ENCODE measurements at regions not wholly inside any gene's neighbourhood (a gene's known extent, or its start where the extent isn't known, plus 50 kb on each side); places are given as distances from the start of the nearest gene placed in this dataset.

GRCh38 chr5:175252234-175252805 is 191.7 kb downstream of the DRD1 start:
- Histone ChIP-seq H3K9me3 (no peaks in the 10 kb centered on the region), H3K4me3 (no peak overlapping the region), H3K27me3 (no peaks in the 10 kb centered on the region; the same call in 1 of the 2 replicates), H3K27ac (no peak overlapping the region), H3K9ac (no peak overlapping the region), H3K4me1 (peaks cover 30% of the 10 kb centered on the region), H3K4me2 (no peak overlapping the region), H3K36me3 (no peaks in the 10 kb centered on the region), H4K20me1 (no peaks in the 10 kb centered on the region)
- TF ChIP-seq Cebpa-rat (IDR thresholded peaks at IDR 0.05), result no peak

GRCh38 chr5:175250426-175250825 is 193.6 kb downstream of the DRD1 start:
- Histone ChIP-seq H3K4me3 (no peak overlapping the region), H4K20me1 (no peaks in the 10 kb centered on the region), H3K27ac (no peak overlapping the region), H3K36me3 (no peaks in the 10 kb centered on the region), H3K9ac (no peak overlapping the region), H3K4me1 (peaks cover 30% of the 10 kb centered on the region), H3K27me3 (no peaks in the 10 kb centered on the region; the same call in 1 of the 2 replicates), H3K9me3 (no peaks in the 10 kb centered on the region), H3K4me2 (peak overlapping the region; percentile 56; the same call in 1 of the 2 replicates)
- no peak for TF ChIP-seq Cebpa-rat (IDR thresholded peaks at IDR 0.05)

GRCh38 chr5:175248416-175248905 is 195.5 kb downstream of the DRD1 start:
- Histone ChIP-seq H3K36me3 (no peaks in the 10 kb centered on the region), H3K4me2 (no peak overlapping the region), H4K20me1 (no peaks in the 10 kb centered on the region), H3K9me3 (no peaks in the 10 kb centered on the region), H3K9ac (no peak overlapping the region), H3K27ac (no peak overlapping the region), H3K4me1 (peaks cover 15% of the 10 kb centered on the region), H3K27me3 (no peaks in the 10 kb centered on the region; the same call in 1 of the 2 replicates), H3K4me3 (no peak overlapping the region)
- no peak for TF ChIP-seq Cebpa-rat (IDR thresholded peaks at IDR 0.05)

GRCh38 chr5:175246889-175247520 is 197.0 kb downstream of the DRD1 start:
- Histone ChIP-seq H4K20me1 (no peaks in the 10 kb centered on the region), H3K4me1 (peaks cover 13% of the 10 kb centered on the region), H3K9me3 (no peaks in the 10 kb centered on the region), H3K4me2 (no peak overlapping the region), H3K27me3 (no peaks in the 10 kb centered on the region), H3K36me3 (no peaks in the 10 kb centered on the region), H3K4me3 (no peak overlapping the region), H3K9ac (no peak overlapping the region), H3K27ac (no peak overlapping the region)
- TF ChIP-seq Cebpa-rat (IDR thresholded peaks at IDR 0.05), result no peak

GRCh38 chr5:175246242-175246888 is 197.6 kb downstream of the DRD1 start:
- Histone ChIP-seq H3K4me1 (peaks cover 8% of the 10 kb centered on the region), H3K9me3 (no peaks in the 10 kb centered on the region), H3K9ac (no peak overlapping the region), H3K27me3 (no peaks in the 10 kb centered on the region), H4K20me1 (no peaks in the 10 kb centered on the region), H3K4me3 (no peak overlapping the region), H3K4me2 (no peak overlapping the region), H3K36me3 (no peaks in the 10 kb centered on the region), H3K27ac (no peak overlapping the region)
- TF ChIP-seq Cebpa-rat (IDR thresholded peaks at IDR 0.05), result no peak

GRCh38 chr5:175243441-175243840 is 200.5 kb downstream of the DRD1 start:
- Histone ChIP-seq H3K27me3 (no peaks in the 10 kb centered on the region), H3K4me3 (no peak overlapping the region), H3K27ac (no peak overlapping the region), H4K20me1 (no peaks in the 10 kb centered on the region), H3K36me3 (no peaks in the 10 kb centered on the region), H3K4me1 (no peaks in the 10 kb centered on the region), H3K9me3 (no peaks in the 10 kb centered on the region), H3K9ac (no peak overlapping the region), H3K4me2 (no peak overlapping the region)
- TF ChIP-seq Cebpa-rat (IDR thresholded peaks at IDR 0.05), result no peak

GRCh38 chr5:175242207-175242606 is 201.8 kb downstream of the DRD1 start:
- H3K4me3 ChIP-seq, result no peak overlapping the region
- no peaks in the 10 kb centered on the region for H3K9me3 ChIP-seq
- no peak overlapping the region for H3K27ac ChIP-seq
- H3K27me3 ChIP-seq, result no peaks in the 10 kb centered on the region
- H3K4me1 ChIP-seq, result no peaks in the 10 kb centered on the region
- H3K4me2 ChIP-seq, result no peak overlapping the region
- no peak overlapping the region for H3K9ac ChIP-seq
- H4K20me1 ChIP-seq, result no peaks in the 10 kb centered on the region
- TF ChIP-seq Cebpa-rat (IDR thresholded peaks at IDR 0.05), result no peak
- no peaks in the 10 kb centered on the region for H3K36me3 ChIP-seq

- no peaks in the 10 kb centered on the region for H3K4me1 ChIP-seq
- no peaks in the 10 kb centered on the region for H4K20me1 ChIP-seq
- no peaks in the 10 kb centered on the region for H3K9me3 ChIP-seq
- no peaks in the 10 kb centered on the region for H3K27me3 ChIP-seq
- H3K4me2 ChIP-seq, result no peak overlapping the region
- H3K27ac ChIP-seq, result no peak overlapping the region
- no peaks in the 10 kb centered on the region for H3K36me3 ChIP-seq
- H3K9ac ChIP-seq, result no peak overlapping the region
- TF ChIP-seq Cebpa-rat (IDR thresholded peaks at IDR 0.05), result no peak
- H3K4me3 ChIP-seq, result no peak overlapping the region
These were observed 205.7 kb downstream of the DRD1 start for GRCh38 chr5:175238326-175238725.

- H3K27me3 ChIP-seq, result no peaks in the 10 kb centered on the region
- H3K9me3 ChIP-seq, result no peaks in the 10 kb centered on the region
- H3K4me1 ChIP-seq, result no peaks in the 10 kb centered on the region
- no peaks in the 10 kb centered on the region for H3K36me3 ChIP-seq
- TF ChIP-seq Cebpa-rat (IDR thresholded peaks at IDR 0.05), result no peak
- no peak overlapping the region for H3K4me3 ChIP-seq
- H3K9ac ChIP-seq, result no peak overlapping the region
- H4K20me1 ChIP-seq, result no peaks in the 10 kb centered on the region
- no peak overlapping the region for H3K27ac ChIP-seq
- no peak overlapping the region for H3K4me2 ChIP-seq
These were observed 207.8 kb downstream of the DRD1 start for GRCh38 chr5:175236176-175236575.

GRCh38 chr5:175235251-175235960 is 208.6 kb downstream of the DRD1 start:
- no peaks in the 10 kb centered on the region for H3K4me1 ChIP-seq
- no peak overlapping the region for H3K9ac ChIP-seq
- no peak overlapping the region for H3K4me3 ChIP-seq
- H3K36me3 ChIP-seq, result no peaks in the 10 kb centered on the region
- H3K9me3 ChIP-seq, result no peaks in the 10 kb centered on the region
- no peak overlapping the region for H3K27ac ChIP-seq
- H3K4me2 ChIP-seq, result no peak overlapping the region
- no peaks in the 10 kb centered on the region for H3K27me3 ChIP-seq
- H4K20me1 ChIP-seq, result no peaks in the 10 kb centered on the region
- TF ChIP-seq Cebpa-rat (IDR thresholded peaks at IDR 0.05), result no peak
